GM13976 (cell line): ENCODE measurements at regions not wholly inside any gene's neighbourhood (a gene's known extent, or its start where the extent isn't known, plus 50 kb on each side); places are given as distances from the start of the nearest gene placed in this dataset.

Experiments
- DNase-seq: peaks from one replicate; pipeline ENCODE4 v3.0.0; 2012; ENCODE audit warnings: low spot score
- in situ Hi-C: fragments of 300-500 bp; cut with MboI; formaldehyde crosslinking; loops from one replicate; pipeline ENCODE4 v1.12.0; 2022; ENCODE audit warnings: low sequenced_read_pairs, mixed read lengths, inconsistent platforms; ENCODE audit not compliant: unreplicated experiment
- TF ChIP-seq, protein P1 (sequence below): IDR thresholded peaks from 2 replicates; pipeline ENCODE4 v1.5.1; 2012; ENCODE audit warnings: borderline replicate concordance, mild to moderate bottlenecking; ENCODE audit not compliant: insufficient read depth; ENCODE audit errors: extremely low read depth, missing control alignments, control extremely low read depth

DNA sequence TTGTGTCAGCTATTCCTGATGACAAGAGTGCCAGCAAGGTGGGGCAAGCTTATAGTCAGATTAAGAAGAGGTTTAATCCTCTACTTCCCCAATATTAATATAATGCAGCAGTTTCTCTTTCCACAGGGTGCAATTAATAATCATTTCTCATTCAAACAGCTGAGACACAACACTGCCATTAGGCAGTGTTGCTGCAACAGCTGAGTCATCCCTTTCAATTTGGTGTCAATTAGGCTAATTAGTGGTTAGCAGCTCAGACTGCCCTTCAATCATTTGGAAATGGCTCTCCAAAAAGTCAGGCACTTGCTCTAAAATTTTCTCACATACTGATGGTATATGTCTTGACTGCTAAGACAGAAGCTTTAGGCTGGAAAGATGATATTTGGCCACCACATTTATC is 265.7 kb upstream of the FAM241A start:
- in situ Hi-C loops = no loop called here
- no peak for DNase-seq
- TF ChIP-seq, protein P1, sequence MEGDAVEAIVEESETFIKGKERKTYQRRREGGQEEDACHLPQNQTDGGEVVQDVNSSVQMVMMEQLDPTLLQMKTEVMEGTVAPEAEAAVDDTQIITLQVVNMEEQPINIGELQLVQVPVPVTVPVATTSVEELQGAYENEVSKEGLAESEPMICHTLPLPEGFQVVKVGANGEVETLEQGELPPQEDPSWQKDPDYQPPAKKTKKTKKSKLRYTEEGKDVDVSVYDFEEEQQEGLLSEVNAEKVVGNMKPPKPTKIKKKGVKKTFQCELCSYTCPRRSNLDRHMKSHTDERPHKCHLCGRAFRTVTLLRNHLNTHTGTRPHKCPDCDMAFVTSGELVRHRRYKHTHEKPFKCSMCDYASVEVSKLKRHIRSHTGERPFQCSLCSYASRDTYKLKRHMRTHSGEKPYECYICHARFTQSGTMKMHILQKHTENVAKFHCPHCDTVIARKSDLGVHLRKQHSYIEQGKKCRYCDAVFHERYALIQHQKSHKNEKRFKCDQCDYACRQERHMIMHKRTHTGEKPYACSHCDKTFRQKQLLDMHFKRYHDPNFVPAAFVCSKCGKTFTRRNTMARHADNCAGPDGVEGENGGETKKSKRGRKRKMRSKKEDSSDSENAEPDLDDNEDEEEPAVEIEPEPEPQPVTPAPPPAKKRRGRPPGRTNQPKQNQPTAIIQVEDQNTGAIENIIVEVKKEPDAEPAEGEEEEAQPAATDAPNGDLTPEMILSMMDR = no peak

DNA sequence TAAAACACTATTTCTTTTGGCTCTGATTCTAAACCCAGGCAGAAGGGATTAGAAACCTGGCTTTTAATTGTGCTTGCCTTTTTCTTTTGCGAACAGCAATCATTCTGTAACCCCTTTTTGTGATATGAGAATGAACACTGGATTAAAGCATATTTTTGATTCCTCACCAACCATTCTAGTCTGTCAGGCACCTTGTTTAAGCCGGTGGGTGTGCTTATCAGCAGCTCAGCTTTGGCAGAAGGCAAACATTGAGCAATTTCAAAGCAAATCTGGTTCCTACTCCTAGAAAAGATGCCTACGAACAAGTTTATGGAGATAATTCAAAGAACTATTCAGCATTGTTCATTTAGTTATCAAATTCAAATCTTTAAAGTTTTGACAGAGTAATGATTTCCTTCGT is 265.1 kb upstream of the FAM241A start:
- in situ Hi-C loops = no loop called here
- no peak for DNase-seq
- TF ChIP-seq, protein P1 = no peak

DNA sequence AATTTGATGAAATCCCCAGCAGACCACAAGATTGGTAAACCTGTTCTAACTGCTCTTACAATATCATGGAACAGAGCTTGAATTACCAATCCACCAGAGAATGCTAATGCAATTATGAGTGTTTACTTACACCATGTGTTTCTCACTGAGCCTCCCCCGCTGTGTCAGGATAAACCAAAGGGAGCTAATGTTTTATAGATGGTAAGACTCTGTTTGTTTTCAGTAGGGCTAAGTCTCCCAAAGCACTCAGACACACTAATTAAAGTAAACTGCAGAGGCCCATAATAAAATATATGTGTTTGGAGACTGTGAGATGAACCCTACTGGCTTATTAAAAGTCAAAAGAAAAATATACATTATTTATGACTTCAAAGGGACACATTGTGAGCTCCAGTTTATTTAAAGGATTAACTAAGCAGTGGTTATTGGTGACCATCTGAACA is 261.7 kb upstream of the FAM241A start:
- in situ Hi-C loops = no loop called here
- TF ChIP-seq, protein P1 = no peak
- no peak for DNase-seq

DNA sequence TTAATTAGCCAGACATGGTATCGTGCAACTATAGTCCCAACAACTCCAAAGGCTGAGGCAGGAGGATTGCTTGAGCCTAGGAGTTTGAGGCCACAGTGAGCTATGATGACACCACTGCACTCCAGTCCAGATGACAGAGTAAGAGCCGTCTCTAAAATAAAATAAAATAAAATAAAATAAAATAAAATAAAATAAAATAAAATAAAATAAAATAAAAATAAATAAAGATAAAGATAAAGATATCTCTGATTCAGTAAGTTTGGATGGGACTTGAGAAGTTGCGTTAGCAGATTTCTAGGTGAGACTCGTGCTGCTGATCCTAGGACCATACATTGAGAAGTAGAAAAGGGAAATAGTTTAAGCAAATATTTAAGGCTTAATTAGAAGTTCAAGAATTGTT is 254.8 kb upstream of the FAM241A start:
- TF ChIP-seq, protein P1 = no peak
- in situ Hi-C loops = no loop called here
- DNase-seq = no peak

DNA sequence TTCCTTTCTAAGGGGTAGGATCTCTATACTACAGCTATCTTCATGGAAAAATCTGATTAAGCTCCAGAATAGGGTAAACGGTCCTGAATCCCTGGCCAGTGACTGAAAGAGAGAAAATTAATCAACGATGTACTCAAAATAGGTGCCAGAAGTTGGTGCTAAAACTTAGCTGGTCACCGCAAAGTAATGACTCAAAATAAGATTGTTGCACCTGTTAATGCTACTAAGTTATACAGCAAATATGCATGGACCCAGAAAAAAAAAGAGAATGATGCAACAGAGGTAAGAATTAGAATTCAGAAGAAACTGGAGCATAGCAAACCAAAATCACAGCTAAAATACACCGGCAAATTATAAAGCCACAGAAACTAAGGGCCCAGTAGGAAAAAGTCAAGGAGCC is 239.7 kb upstream of the FAM241A start:
- in situ Hi-C loops = no loop called here
- TF ChIP-seq, protein P1 = no peak
- DNase-seq = no peak

DNA sequence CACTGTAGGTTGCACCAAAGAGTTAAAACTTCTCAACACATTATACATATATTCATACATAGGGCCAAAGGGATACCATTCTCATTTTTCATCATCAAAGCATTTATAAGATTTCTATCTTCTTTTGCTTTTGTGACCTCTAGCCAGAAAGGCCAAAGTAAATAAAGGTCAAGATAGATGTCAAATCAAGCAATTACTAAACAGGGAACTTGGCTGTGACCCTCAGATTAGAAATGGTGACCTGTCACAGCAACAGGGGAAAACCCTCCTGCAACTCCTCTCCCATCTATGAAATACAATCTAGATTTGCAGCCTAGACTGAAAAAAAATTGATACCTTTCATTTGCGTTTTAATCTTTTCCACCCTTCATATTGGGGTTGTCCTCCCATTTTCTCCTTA is 225.6 kb upstream of the FAM241A start:
- in situ Hi-C loops = no loop called here
- TF ChIP-seq, protein P1 = no peak
- DNase-seq = no peak

DNA sequence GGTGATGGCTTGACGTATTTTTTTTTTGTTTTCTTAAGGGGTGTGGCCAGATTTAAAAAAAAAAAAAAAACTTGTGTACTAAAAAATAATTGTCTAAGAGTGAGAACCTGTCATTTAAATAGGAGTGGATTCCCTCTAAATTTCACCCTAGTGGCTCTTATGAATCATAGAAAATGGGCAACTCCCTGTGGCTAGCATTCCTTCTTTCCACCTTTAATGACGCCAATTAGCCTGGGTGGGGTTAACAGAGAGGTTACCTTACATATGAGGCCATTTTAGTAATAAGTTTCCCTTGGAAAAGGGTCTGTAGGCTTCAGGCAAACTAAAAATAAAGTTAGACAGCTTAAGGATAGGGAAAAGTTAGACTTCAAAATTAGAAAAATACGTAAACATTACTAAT is 223.5 kb upstream of the FAM241A start:
- in situ Hi-C loops = no loop called here
- TF ChIP-seq, protein P1 = no peak
- no peak for DNase-seq
